ENCODE measurements at regions not wholly inside any gene's neighbourhood (a gene's known extent, or its start where the extent isn't known, plus 50 kb on each side); places are given as distances from the start of the nearest gene placed in this dataset.

- no peaks in the 10 kb centered on the region for H3K9me3 ChIP-seq (ENCODE audit: control insufficient read depth in 2 of 2, low read length in 2 of 2)
- no peak overlapping the region for H3K9ac ChIP-seq (ENCODE audit: low read depth in 1 of 2, low read length in 2 of 2)
- no peaks in the 10 kb centered on the region for H3K36me3 ChIP-seq (ENCODE audit: control insufficient read depth in 2 of 2, insufficient read depth in 2 of 2, low read length in 2 of 2)
- no peak overlapping the region for H3K4me3 ChIP-seq (ENCODE audit: low read length in 2 of 2)
- no peaks in the 10 kb centered on the region for H3K4me1 ChIP-seq (ENCODE audit: control insufficient read depth in 2 of 2, insufficient read depth in 2 of 2, low read length in 2 of 2)
- H3K27me3 ChIP-seq (ENCODE audit: control insufficient read depth in 2 of 2, insufficient read depth in 2 of 2, low read length in 2 of 2) = no peaks in the 10 kb centered on the region
- no peak overlapping the region for H3K27ac ChIP-seq (ENCODE audit: low read depth in 2 of 2, low read length in 2 of 2)
Measured at GRCh38 chr22:48798281-48799226, 1029.1 kb downstream of the BRD1 start.

DNA sequence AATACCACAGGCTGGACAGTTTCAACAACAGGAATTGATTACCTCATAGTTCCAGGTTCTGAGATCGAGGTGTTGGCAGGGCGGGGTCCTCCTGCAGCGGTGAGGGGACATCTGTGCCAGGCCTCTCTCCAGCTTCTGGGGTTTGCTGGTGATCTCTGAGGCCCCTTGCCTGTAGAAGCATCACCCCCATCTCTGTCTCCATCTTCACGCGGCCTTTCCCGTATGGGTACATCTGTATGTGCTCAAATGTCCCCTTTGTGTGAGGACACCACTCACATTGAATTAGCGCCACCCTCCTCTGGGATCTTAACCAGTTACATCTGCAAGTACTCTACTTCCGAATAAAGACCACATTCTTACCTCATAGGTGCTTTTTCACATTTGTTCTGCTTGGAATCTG is 1029.9 kb downstream of the BRD1 start:
- Histone ChIP-seq H3K4me1 (ENCODE audit: control insufficient read depth in 2 of 2, insufficient read depth in 2 of 2, low read length in 2 of 2) (no peaks in the 10 kb centered on the region), H3K27me3 (ENCODE audit: control insufficient read depth in 2 of 2, insufficient read depth in 2 of 2, low read length in 2 of 2) (no peaks in the 10 kb centered on the region), H3K9me3 (ENCODE audit: control insufficient read depth in 2 of 2, low read length in 2 of 2) (no peaks in the 10 kb centered on the region), H3K36me3 (ENCODE audit: control insufficient read depth in 2 of 2, insufficient read depth in 2 of 2, low read length in 2 of 2) (no peaks in the 10 kb centered on the region), H3K9ac (ENCODE audit: low read depth in 1 of 2, low read length in 2 of 2) (no peak overlapping the region), H3K4me3 (ENCODE audit: low read length in 2 of 2) (no peak overlapping the region), H3K27ac (ENCODE audit: low read depth in 2 of 2, low read length in 2 of 2) (no peak overlapping the region)

- H3K4me3 ChIP-seq (ENCODE audit: low read length in 2 of 2) = no peak overlapping the region
- H3K9ac ChIP-seq (ENCODE audit: low read depth in 1 of 2, low read length in 2 of 2) = no peak overlapping the region
- H3K36me3 ChIP-seq (ENCODE audit: control insufficient read depth in 2 of 2, insufficient read depth in 2 of 2, low read length in 2 of 2) = no peaks in the 10 kb centered on the region
Measured at GRCh38 chr22:48796310-48797015, 1031.2 kb downstream of the BRD1 start.

GRCh38 chr22:48795664-48796063 is 1032.0 kb downstream of the BRD1 start:
- H3K9me3 ChIP-seq (ENCODE audit: control insufficient read depth in 2 of 2, low read length in 2 of 2) = no peaks in the 10 kb centered on the region
- no peaks in the 10 kb centered on the region for H3K4me1 ChIP-seq (ENCODE audit: control insufficient read depth in 2 of 2, insufficient read depth in 2 of 2, low read length in 2 of 2)
- H3K36me3 ChIP-seq (ENCODE audit: control insufficient read depth in 2 of 2, insufficient read depth in 2 of 2, low read length in 2 of 2) = no peaks in the 10 kb centered on the region
- H3K4me3 ChIP-seq (ENCODE audit: low read length in 2 of 2) = no peak overlapping the region
- no peak overlapping the region for H3K27ac ChIP-seq (ENCODE audit: low read depth in 2 of 2, low read length in 2 of 2)
- no peaks in the 10 kb centered on the region for H3K27me3 ChIP-seq (ENCODE audit: control insufficient read depth in 2 of 2, insufficient read depth in 2 of 2, low read length in 2 of 2)
- H3K9ac ChIP-seq (ENCODE audit: low read depth in 1 of 2, low read length in 2 of 2) = no peak overlapping the region

More at GRCh38 chr22:48796310-48797015, 1031.2 kb downstream of the BRD1 start:
- no peaks in the 10 kb centered on the region for H3K4me1 ChIP-seq (ENCODE audit: control insufficient read depth in 2 of 2, insufficient read depth in 2 of 2, low read length in 2 of 2)
- no peaks in the 10 kb centered on the region for H3K27me3 ChIP-seq (ENCODE audit: control insufficient read depth in 2 of 2, insufficient read depth in 2 of 2, low read length in 2 of 2)
- no peaks in the 10 kb centered on the region for H3K9me3 ChIP-seq (ENCODE audit: control insufficient read depth in 2 of 2, low read length in 2 of 2)
- H3K27ac ChIP-seq (ENCODE audit: low read depth in 2 of 2, low read length in 2 of 2) = no peak overlapping the region

DNA sequence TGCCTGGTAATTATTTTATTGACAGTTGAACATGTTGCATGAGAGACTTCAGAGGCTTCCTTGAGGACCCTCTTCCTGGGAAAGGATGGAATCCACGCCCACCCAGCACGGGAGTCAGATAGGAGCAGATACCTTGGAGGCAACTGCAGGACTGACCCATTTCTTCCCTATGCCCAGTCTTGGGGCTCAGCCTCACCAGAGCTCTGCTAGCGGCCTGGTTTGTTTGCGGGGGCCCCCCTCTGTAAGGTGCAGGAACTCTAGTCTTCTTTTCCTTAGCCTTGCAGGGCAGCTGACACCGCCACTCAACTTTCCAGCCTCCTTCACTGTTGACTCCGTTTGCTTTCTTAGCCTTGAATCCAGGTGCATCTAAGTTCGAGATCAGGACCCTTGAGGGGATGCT is 1032.8 kb downstream of the BRD1 start:
- Histone ChIP-seq H3K4me1 (ENCODE audit: control insufficient read depth in 2 of 2, insufficient read depth in 2 of 2, low read length in 2 of 2) (no peaks in the 10 kb centered on the region), H3K9me3 (ENCODE audit: control insufficient read depth in 2 of 2, low read length in 2 of 2) (no peaks in the 10 kb centered on the region), H3K9ac (ENCODE audit: low read depth in 1 of 2, low read length in 2 of 2) (no peak overlapping the region), H3K36me3 (ENCODE audit: control insufficient read depth in 2 of 2, insufficient read depth in 2 of 2, low read length in 2 of 2) (no peaks in the 10 kb centered on the region), H3K27ac (ENCODE audit: low read depth in 2 of 2, low read length in 2 of 2) (no peak overlapping the region), H3K27me3 (ENCODE audit: control insufficient read depth in 2 of 2, insufficient read depth in 2 of 2, low read length in 2 of 2) (no peaks in the 10 kb centered on the region), H3K4me3 (ENCODE audit: low read length in 2 of 2) (no peak overlapping the region)

DNA sequence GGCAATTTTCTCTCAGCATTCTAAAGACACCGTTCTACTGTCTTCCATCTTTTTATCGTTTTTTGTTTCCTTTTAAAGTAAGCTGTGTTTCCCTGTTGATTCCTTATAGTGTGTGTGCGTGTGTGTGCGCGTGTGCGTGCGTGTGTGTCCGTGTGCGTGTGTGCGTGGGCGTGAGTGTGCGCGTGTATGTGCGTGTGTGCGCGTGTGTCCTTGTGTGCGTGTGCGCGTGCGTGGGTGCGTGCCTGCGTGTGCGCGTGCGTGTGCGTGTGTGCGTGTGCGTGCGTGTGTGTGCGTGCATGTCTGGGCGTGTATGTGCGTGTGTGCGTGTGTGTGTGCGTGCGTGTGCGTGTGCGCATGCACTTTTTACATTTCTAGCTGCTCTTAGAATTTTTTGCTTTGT is 1033.7 kb downstream of the BRD1 start:
- no peaks in the 10 kb centered on the region for H3K36me3 ChIP-seq (ENCODE audit: control insufficient read depth in 2 of 2, insufficient read depth in 2 of 2, low read length in 2 of 2)
- no peaks in the 10 kb centered on the region for H3K4me1 ChIP-seq (ENCODE audit: control insufficient read depth in 2 of 2, insufficient read depth in 2 of 2, low read length in 2 of 2)
- no peak overlapping the region for H3K27ac ChIP-seq (ENCODE audit: low read depth in 2 of 2, low read length in 2 of 2)
- no peak overlapping the region for H3K4me3 ChIP-seq (ENCODE audit: low read length in 2 of 2)
- no peak overlapping the region for H3K9ac ChIP-seq (ENCODE audit: low read depth in 1 of 2, low read length in 2 of 2)
- H3K27me3 ChIP-seq (ENCODE audit: control insufficient read depth in 2 of 2, insufficient read depth in 2 of 2, low read length in 2 of 2) = no peaks in the 10 kb centered on the region
- H3K9me3 ChIP-seq (ENCODE audit: control insufficient read depth in 2 of 2, low read length in 2 of 2) = no peaks in the 10 kb centered on the region

DNA sequence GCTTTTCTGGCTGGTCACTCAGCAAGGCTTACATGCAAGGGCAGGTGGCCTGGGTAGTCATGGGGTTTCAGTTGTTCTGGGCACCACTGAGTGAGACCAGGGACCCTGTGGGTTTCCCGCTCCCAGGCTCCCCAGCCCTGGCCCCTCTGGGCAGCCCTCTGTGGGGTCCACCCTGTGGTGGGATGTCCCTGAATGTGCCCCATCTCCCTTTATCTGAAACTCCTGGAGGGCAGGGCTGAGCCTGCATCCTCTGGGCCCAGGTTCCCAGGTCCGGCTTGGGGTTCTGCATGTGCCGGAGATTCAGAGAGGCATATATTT is 1041.0 kb downstream of the BRD1 start:
- H3K27ac ChIP-seq (ENCODE audit: low read depth in 2 of 2, low read length in 2 of 2) = no peak overlapping the region
- no peaks in the 10 kb centered on the region for H3K4me1 ChIP-seq (ENCODE audit: control insufficient read depth in 2 of 2, insufficient read depth in 2 of 2, low read length in 2 of 2)
- H3K36me3 ChIP-seq (ENCODE audit: control insufficient read depth in 2 of 2, insufficient read depth in 2 of 2, low read length in 2 of 2) = no peaks in the 10 kb centered on the region
- no peaks in the 10 kb centered on the region for H3K27me3 ChIP-seq (ENCODE audit: control insufficient read depth in 2 of 2, insufficient read depth in 2 of 2, low read length in 2 of 2)
- no peak overlapping the region for H3K9ac ChIP-seq (ENCODE audit: low read depth in 1 of 2, low read length in 2 of 2)
- H3K9me3 ChIP-seq (ENCODE audit: control insufficient read depth in 2 of 2, low read length in 2 of 2) = no peaks in the 10 kb centered on the region
- H3K4me3 ChIP-seq (ENCODE audit: low read length in 2 of 2) = no peak overlapping the region

DNA sequence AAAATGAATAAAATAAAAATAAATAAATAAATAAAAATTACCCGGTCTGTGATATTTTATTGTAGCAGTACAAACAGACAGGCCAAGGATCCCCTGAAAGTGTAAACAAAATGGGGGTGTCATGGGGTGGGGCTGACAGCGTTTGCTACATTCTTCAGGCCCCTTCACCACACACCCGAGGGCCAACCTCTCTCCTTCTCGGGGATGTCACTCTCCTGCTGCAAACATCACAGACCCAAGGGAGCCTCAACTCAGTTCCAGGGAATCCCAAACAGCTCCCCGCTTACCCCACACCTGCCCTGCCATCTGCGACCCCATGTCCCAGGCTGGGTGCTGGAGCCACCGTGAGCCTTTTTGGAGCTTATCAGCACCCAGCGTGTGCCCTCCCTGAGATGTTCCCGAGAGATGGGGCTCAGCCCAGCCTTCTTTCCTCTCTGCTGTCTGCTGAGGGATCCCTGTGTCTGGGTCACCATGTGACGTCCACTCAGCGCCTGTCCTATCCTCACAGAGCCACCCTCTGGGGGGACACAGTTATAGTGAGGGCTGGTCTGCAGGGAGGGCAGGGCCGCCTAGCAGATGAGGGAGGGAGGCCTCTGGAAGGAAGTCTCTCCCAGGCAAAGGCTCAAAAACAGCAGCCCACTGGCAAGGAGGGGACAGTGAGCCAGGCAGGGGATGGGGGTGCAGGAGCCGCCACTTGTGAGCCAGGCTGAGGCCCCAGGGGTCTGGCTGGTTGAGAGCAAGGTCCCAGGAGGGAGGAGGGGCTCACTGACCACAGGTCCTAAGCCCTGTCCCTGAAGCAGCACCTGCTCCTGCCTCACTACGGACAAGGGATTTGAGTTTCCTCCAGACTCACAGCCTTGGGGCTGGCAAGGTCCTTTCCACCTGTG is 1041.6 kb downstream of the BRD1 start:
- Histone ChIP-seq H3K36me3 (ENCODE audit: control insufficient read depth in 2 of 2, insufficient read depth in 2 of 2, low read length in 2 of 2) (no peaks in the 10 kb centered on the region), H3K9me3 (ENCODE audit: control insufficient read depth in 2 of 2, low read length in 2 of 2) (no peaks in the 10 kb centered on the region), H3K4me3 (ENCODE audit: low read length in 2 of 2) (no peak overlapping the region), H3K4me1 (ENCODE audit: control insufficient read depth in 2 of 2, insufficient read depth in 2 of 2, low read length in 2 of 2) (no peaks in the 10 kb centered on the region), H3K27me3 (ENCODE audit: control insufficient read depth in 2 of 2, insufficient read depth in 2 of 2, low read length in 2 of 2) (no peaks in the 10 kb centered on the region), H3K9ac (ENCODE audit: low read depth in 1 of 2, low read length in 2 of 2) (no peak overlapping the region), H3K27ac (ENCODE audit: low read depth in 2 of 2, low read length in 2 of 2) (no peak overlapping the region)

DNA sequence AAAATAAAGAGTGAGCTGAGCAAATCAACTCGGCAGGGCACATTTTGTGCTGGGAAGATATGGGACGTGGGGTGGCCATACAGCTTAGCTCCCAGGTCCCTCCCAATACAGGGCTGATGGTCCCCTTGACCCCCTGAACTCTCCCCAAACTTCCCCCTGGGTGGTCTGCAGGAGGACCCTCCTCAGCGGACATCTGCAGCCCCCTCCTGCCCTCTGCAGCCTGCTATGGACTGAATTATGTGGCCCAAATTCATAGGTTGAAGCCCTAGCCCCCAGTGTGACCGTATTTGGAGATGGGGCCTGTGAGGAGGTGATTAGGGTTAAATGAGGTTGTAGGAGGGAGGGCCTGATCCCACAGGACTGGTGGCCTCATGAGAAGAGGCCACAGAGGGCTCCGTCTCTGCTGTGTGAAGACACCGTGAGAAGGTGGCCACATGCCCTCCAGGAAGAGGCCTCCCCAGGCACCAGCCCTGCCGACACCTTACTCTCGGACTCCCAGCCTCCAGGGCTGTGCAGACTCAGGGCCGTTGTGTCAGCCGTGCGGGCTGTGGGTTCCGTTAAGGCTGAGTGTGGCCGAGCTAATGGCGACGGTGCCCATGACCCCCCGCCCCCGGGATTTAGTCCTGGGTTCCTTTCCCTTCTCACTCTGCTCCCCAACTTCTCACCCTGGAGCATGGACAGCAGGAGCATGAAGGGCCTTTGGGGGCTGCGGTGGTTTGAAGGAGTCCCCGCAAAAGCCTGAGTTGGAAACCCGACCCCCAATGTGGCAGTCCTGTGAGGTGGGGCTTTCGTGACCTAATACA is 1042.8 kb downstream of the BRD1 start:
- Histone ChIP-seq H3K27me3 (ENCODE audit: control insufficient read depth in 2 of 2, insufficient read depth in 2 of 2, low read length in 2 of 2) (no peaks in the 10 kb centered on the region), H3K27ac (ENCODE audit: low read depth in 2 of 2, low read length in 2 of 2) (no peak overlapping the region), H3K9me3 (ENCODE audit: control insufficient read depth in 2 of 2, low read length in 2 of 2) (no peaks in the 10 kb centered on the region), H3K4me1 (ENCODE audit: control insufficient read depth in 2 of 2, insufficient read depth in 2 of 2, low read length in 2 of 2) (no peaks in the 10 kb centered on the region), H3K36me3 (ENCODE audit: control insufficient read depth in 2 of 2, insufficient read depth in 2 of 2, low read length in 2 of 2) (no peaks in the 10 kb centered on the region), H3K4me3 (ENCODE audit: low read length in 2 of 2) (no peak overlapping the region), H3K9ac (ENCODE audit: low read depth in 1 of 2, low read length in 2 of 2) (no peak overlapping the region)
